LNCAP (cell line): ENCODE measurements at regions not wholly inside any gene's neighbourhood (a gene's known extent, or its start where the extent isn't known, plus 50 kb on each side); places are given as distances from the start of the nearest gene placed in this dataset.

Experiments used
- CTCF ChIP-seq: fragments of 450-650 bp; IDR thresholded peaks from 2 replicates; pipeline ENCODE4 v1.5.1; 2017; ENCODE audit warnings: mild to moderate bottlenecking

GRCh38 chr1:55302972-55303371 lies 87.8 kb upstream of the USP24 start:
- TF ChIP-seq CTCF = no peak

GRCh38 chr1:55301912-55302311 lies 86.7 kb upstream of the USP24 start:
- TF ChIP-seq CTCF = no peak

- TF ChIP-seq CTCF = no peak
These were observed 85.8 kb upstream of the USP24 start for GRCh38 chr1:55300975-55301374.

- TF ChIP-seq CTCF = no peak
These were observed 83.2 kb upstream of the USP24 start for GRCh38 chr1:55298167-55298894.

- no peak for TF ChIP-seq CTCF
These were observed 74.5 kb upstream of the USP24 start for GRCh38 chr1:55289614-55290013.

- no peak for TF ChIP-seq CTCF
These were observed 73.9 kb upstream of the USP24 start for GRCh38 chr1:55289042-55289441.

- TF ChIP-seq CTCF = no peak
These were observed 73.1 kb upstream of the USP24 start for GRCh38 chr1:55288245-55288644.

- TF ChIP-seq CTCF = no peak
These were observed 72.6 kb upstream of the USP24 start for GRCh38 chr1:55287723-55288122.
